ENCODE measurements at regions not wholly inside any gene's neighbourhood (a gene's known extent, or its start where the extent isn't known, plus 50 kb on each side); places are given as distances from the start of the nearest gene placed in this dataset.

- Mint-ChIP-seq H3K36me3 (ENCODE audit: low read depth) (no peaks in the 10 kb centered on the region), H3K27me3 (no peaks in the 10 kb centered on the region), H3K4me1 (ENCODE audit: low read depth) (no peaks in the 10 kb centered on the region), H3K4me3 (no peak overlapping the region), H3K9me3 (no peaks in the 10 kb centered on the region), H3K27ac (no peak overlapping the region)
Observed at GRCh38 chr14:66072190-66073084, 413.7 kb upstream of the CCDC196 start.

GRCh38 chr14:66074537-66074936 is 411.6 kb upstream of the CCDC196 start:
- H3K4me3 Mint-ChIP-seq: no peak overlapping the region
- no peaks in the 10 kb centered on the region for H3K36me3 Mint-ChIP-seq (ENCODE audit: low read depth)
- H3K27ac Mint-ChIP-seq: no peak overlapping the region
- no peaks in the 10 kb centered on the region for H3K4me1 Mint-ChIP-seq (ENCODE audit: low read depth)
- H3K27me3 Mint-ChIP-seq: no peaks in the 10 kb centered on the region
- H3K9me3 Mint-ChIP-seq: no peaks in the 10 kb centered on the region

GRCh38 chr14:66076176-66076575 is 410.0 kb upstream of the CCDC196 start:
- H3K27me3 Mint-ChIP-seq: no peaks in the 10 kb centered on the region
- H3K4me1 Mint-ChIP-seq (ENCODE audit: low read depth): no peaks in the 10 kb centered on the region
- H3K36me3 Mint-ChIP-seq (ENCODE audit: low read depth): no peaks in the 10 kb centered on the region
- H3K9me3 Mint-ChIP-seq: no peaks in the 10 kb centered on the region
- H3K27ac Mint-ChIP-seq: no peak overlapping the region
- no peak overlapping the region for H3K4me3 Mint-ChIP-seq

- Mint-ChIP-seq H3K27ac (no peak overlapping the region), H3K4me1 (ENCODE audit: low read depth) (no peaks in the 10 kb centered on the region), H3K36me3 (ENCODE audit: low read depth) (no peaks in the 10 kb centered on the region), H3K4me3 (no peak overlapping the region), H3K27me3 (no peaks in the 10 kb centered on the region), H3K9me3 (no peaks in the 10 kb centered on the region)
Observed at GRCh38 chr14:66078006-66078405, 408.2 kb upstream of the CCDC196 start.

GRCh38 chr14:66081594-66082376 is 404.4 kb upstream of the CCDC196 start:
- Mint-ChIP-seq H3K36me3 (ENCODE audit: low read depth) (no peaks in the 10 kb centered on the region), H3K27ac (no peak overlapping the region), H3K4me1 (ENCODE audit: low read depth) (no peaks in the 10 kb centered on the region), H3K27me3 (peaks cover 4% of the 10 kb centered on the region), H3K4me3 (no peak overlapping the region), H3K9me3 (no peaks in the 10 kb centered on the region)

- Mint-ChIP-seq H3K27me3 (peaks cover 4% of the 10 kb centered on the region), H3K9me3 (no peaks in the 10 kb centered on the region), H3K27ac (no peak overlapping the region), H3K4me1 (ENCODE audit: low read depth) (no peaks in the 10 kb centered on the region), H3K4me3 (no peak overlapping the region), H3K36me3 (ENCODE audit: low read depth) (no peaks in the 10 kb centered on the region)
Observed at GRCh38 chr14:66085224-66085623, 400.9 kb upstream of the CCDC196 start.

- Mint-ChIP-seq H3K4me1 (ENCODE audit: low read depth) (no peaks in the 10 kb centered on the region), H3K27me3 (peaks cover 4% of the 10 kb centered on the region), H3K27ac (no peak overlapping the region), H3K4me3 (no peak overlapping the region), H3K9me3 (no peaks in the 10 kb centered on the region), H3K36me3 (ENCODE audit: low read depth) (no peaks in the 10 kb centered on the region)
Observed at GRCh38 chr14:66085665-66086064, 400.5 kb upstream of the CCDC196 start.

GRCh38 chr14:66087231-66087630 is 398.9 kb upstream of the CCDC196 start:
- Mint-ChIP-seq H3K4me3 (no peak overlapping the region), H3K27ac (no peak overlapping the region), H3K4me1 (ENCODE audit: low read depth) (no peaks in the 10 kb centered on the region), H3K27me3 (peaks cover 4% of the 10 kb centered on the region), H3K36me3 (ENCODE audit: low read depth) (no peaks in the 10 kb centered on the region), H3K9me3 (no peaks in the 10 kb centered on the region)

GRCh38 chr14:66088656-66089055 is 397.5 kb upstream of the CCDC196 start:
- H3K36me3 Mint-ChIP-seq (ENCODE audit: low read depth): no peaks in the 10 kb centered on the region
- no peaks in the 10 kb centered on the region for H3K9me3 Mint-ChIP-seq
- no peaks in the 10 kb centered on the region for H3K4me1 Mint-ChIP-seq (ENCODE audit: low read depth)
- H3K27me3 Mint-ChIP-seq: no peaks in the 10 kb centered on the region
- H3K27ac Mint-ChIP-seq: no peak overlapping the region
- no peak overlapping the region for H3K4me3 Mint-ChIP-seq

- Mint-ChIP-seq H3K4me1 (ENCODE audit: low read depth) (no peaks in the 10 kb centered on the region), H3K36me3 (ENCODE audit: low read depth) (no peaks in the 10 kb centered on the region), H3K4me3 (no peak overlapping the region)
Observed at GRCh38 chr14:66092206-66092605, 394.0 kb upstream of the CCDC196 start.

GRCh38 chr14:66092748-66093147 is 393.4 kb upstream of the CCDC196 start:
- no peaks in the 10 kb centered on the region for H3K4me1 Mint-ChIP-seq (ENCODE audit: low read depth)

More at GRCh38 chr14:66092206-66092605, 394.0 kb upstream of the CCDC196 start:
- H3K27ac Mint-ChIP-seq: no peak overlapping the region
- no peaks in the 10 kb centered on the region for H3K9me3 Mint-ChIP-seq
- H3K27me3 Mint-ChIP-seq: no peaks in the 10 kb centered on the region

GRCh38 chr14:66094001-66094727 is 392.0 kb upstream of the CCDC196 start:
- Mint-ChIP-seq H3K36me3 (ENCODE audit: low read depth) (no peaks in the 10 kb centered on the region), H3K4me3 (no peak overlapping the region)

More at GRCh38 chr14:66092748-66093147, 393.4 kb upstream of the CCDC196 start:
- Mint-ChIP-seq H3K4me3 (no peak overlapping the region), H3K27ac (no peak overlapping the region), H3K9me3 (no peaks in the 10 kb centered on the region), H3K36me3 (ENCODE audit: low read depth) (no peaks in the 10 kb centered on the region), H3K27me3 (no peaks in the 10 kb centered on the region)

GRCh38 chr14:66099451-66099850 is 386.7 kb upstream of the CCDC196 start:
- H3K36me3 Mint-ChIP-seq (ENCODE audit: low read depth): no peaks in the 10 kb centered on the region
- H3K27ac Mint-ChIP-seq: no peak overlapping the region
- H3K4me1 Mint-ChIP-seq (ENCODE audit: low read depth): no peaks in the 10 kb centered on the region
- no peaks in the 10 kb centered on the region for H3K9me3 Mint-ChIP-seq
- H3K27me3 Mint-ChIP-seq: no peaks in the 10 kb centered on the region
- no peak overlapping the region for H3K4me3 Mint-ChIP-seq

More at GRCh38 chr14:66094001-66094727, 392.0 kb upstream of the CCDC196 start:
- no peaks in the 10 kb centered on the region for H3K9me3 Mint-ChIP-seq
- no peak overlapping the region for H3K27ac Mint-ChIP-seq
- no peaks in the 10 kb centered on the region for H3K4me1 Mint-ChIP-seq (ENCODE audit: low read depth)
- no peaks in the 10 kb centered on the region for H3K27me3 Mint-ChIP-seq

- Mint-ChIP-seq H3K27me3 (no peaks in the 10 kb centered on the region), H3K4me1 (ENCODE audit: low read depth) (no peaks in the 10 kb centered on the region), H3K27ac (no peak overlapping the region), H3K4me3 (no peak overlapping the region), H3K36me3 (ENCODE audit: low read depth) (no peaks in the 10 kb centered on the region), H3K9me3 (no peaks in the 10 kb centered on the region)
Observed at GRCh38 chr14:66099931-66100330, 386.2 kb upstream of the CCDC196 start.

- no peaks in the 10 kb centered on the region for H3K9me3 Mint-ChIP-seq
Observed at GRCh38 chr14:66101662-66102061, 384.5 kb upstream of the CCDC196 start.

More at GRCh38 chr14:66101662-66102061, 384.5 kb upstream of the CCDC196 start:
- no peaks in the 10 kb centered on the region for H3K4me1 Mint-ChIP-seq (ENCODE audit: low read depth)
- peaks cover 4% of the 10 kb centered on the region for H3K27me3 Mint-ChIP-seq
- no peaks in the 10 kb centered on the region for H3K36me3 Mint-ChIP-seq (ENCODE audit: low read depth)
- H3K4me3 Mint-ChIP-seq: no peak overlapping the region
- H3K27ac Mint-ChIP-seq: no peak overlapping the region
